ENCODE measurements at regions not wholly inside any gene's neighbourhood (a gene's known extent, or its start where the extent isn't known, plus 50 kb on each side); places are given as distances from the start of the nearest gene placed in this dataset.

DNA sequence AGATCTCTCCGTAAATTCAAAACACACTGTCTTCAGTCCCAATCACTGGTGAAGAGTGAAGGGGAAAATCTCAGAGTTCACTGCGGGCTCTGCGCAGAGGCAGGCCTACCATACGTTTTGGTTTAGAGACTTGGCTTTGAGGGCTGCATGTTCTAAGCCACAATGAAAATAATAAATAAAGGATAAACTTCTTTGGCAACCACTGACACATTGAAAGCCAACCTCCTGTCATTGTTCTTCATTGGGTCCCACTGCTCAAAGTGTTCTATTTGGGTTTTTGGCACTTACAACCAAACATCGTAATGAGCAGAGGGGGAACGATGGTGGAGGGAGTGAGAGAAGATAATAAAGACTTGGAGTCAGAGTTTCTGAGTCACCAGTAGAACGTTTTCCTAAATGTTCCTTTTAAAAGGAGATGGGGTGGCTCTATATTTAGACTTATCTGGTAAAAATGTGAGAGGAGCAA, 472.9 kb downstream of the SOX6 start:
- TF ChIP-seq KAT8 (IDR thresholded peaks at IDR 0.05; ENCODE audit: low read depth), result no peak
- TF ChIP-seq ZC3H4 (CRISPR knock-in tag; IDR thresholded peaks at IDR 0.05; ENCODE audit: borderline replicate concordance), result no peak
- no peak for TF ChIP-seq CREB1 (IDR thresholded peaks at IDR 0.05)
- no peak for TF ChIP-seq CREB1 (CRISPR knock-in tag; IDR thresholded peaks at IDR 0.05)
- TF ChIP-seq BRCA1 (IDR thresholded peaks at IDR 0.05), result no peak
- no peak for TF ChIP-seq BRCA1 (CRISPR knock-in tag; IDR thresholded peaks at IDR 0.05)
- no peak for TF ChIP-seq POLR2AphosphoS2 (IDR thresholded peaks at IDR 0.05; ENCODE audit: low read length)
- TF ChIP-seq, protein P1, sequence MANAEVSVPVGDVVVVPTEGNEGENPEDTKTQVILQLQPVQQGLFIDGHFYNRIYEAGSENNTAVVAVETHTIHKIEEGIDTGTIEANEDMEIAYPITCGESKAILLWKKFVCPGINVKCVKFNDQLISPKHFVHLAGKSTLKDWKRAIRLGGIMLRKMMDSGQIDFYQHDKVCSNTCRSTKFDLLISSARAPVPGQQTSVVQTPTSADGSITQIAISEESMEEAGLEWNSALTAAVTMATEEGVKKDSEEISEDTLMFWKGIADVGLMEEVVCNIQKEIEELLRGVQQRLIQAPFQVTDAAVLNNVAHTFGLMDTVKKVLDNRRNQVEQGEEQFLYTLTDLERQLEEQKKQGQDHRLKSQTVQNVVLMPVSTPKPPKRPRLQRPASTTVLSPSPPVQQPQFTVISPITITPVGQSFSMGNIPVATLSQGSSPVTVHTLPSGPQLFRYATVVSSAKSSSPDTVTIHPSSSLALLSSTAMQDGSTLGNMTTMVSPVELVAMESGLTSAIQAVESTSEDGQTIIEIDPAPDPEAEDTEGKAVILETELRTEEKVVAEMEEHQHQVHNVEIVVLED (CRISPR knock-in tag; IDR thresholded peaks at IDR 0.05), result no peak
- TF ChIP-seq POLR2AphosphoS5 (IDR thresholded peaks at IDR 0.05; ENCODE audit: control insufficient read depth, insufficient read depth, low read depth, low read length), result no peak
- TF ChIP-seq, protein P2, sequence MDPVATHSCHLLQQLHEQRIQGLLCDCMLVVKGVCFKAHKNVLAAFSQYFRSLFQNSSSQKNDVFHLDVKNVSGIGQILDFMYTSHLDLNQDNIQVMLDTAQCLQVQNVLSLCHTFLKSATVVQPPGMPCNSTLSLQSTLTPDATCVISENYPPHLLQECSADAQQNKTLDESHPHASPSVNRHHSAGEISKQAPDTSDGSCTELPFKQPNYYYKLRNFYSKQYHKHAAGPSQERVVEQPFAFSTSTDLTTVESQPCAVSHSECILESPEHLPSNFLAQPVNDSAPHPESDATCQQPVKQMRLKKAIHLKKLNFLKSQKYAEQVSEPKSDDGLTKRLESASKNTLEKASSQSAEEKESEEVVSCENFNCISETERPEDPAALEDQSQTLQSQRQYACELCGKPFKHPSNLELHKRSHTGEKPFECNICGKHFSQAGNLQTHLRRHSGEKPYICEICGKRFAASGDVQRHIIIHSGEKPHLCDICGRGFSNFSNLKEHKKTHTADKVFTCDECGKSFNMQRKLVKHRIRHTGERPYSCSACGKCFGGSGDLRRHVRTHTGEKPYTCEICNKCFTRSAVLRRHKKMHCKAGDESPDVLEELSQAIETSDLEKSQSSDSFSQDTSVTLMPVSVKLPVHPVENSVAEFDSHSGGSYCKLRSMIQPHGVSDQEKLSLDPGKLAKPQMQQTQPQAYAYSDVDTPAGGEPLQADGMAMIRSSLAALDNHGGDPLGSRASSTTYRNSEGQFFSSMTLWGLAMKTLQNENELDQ (CRISPR knock-in tag; IDR thresholded peaks at IDR 0.05; ENCODE audit: borderline replicate concordance), result no peak
- no peak for TF ChIP-seq RUNX1 (IDR thresholded peaks at IDR 0.05; ENCODE audit: low read depth)
- no peak for TF ChIP-seq RBM39 (optimal IDR thresholded peaks at IDR 0.05; ENCODE audit: low read depth, low read length)
- TF ChIP-seq, protein P3, sequence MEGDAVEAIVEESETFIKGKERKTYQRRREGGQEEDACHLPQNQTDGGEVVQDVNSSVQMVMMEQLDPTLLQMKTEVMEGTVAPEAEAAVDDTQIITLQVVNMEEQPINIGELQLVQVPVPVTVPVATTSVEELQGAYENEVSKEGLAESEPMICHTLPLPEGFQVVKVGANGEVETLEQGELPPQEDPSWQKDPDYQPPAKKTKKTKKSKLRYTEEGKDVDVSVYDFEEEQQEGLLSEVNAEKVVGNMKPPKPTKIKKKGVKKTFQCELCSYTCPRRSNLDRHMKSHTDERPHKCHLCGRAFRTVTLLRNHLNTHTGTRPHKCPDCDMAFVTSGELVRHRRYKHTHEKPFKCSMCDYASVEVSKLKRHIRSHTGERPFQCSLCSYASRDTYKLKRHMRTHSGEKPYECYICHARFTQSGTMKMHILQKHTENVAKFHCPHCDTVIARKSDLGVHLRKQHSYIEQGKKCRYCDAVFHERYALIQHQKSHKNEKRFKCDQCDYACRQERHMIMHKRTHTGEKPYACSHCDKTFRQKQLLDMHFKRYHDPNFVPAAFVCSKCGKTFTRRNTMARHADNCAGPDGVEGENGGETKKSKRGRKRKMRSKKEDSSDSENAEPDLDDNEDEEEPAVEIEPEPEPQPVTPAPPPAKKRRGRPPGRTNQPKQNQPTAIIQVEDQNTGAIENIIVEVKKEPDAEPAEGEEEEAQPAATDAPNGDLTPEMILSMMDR (IDR thresholded peaks at IDR 0.05 in 2 of 3, conservative IDR thresholded peaks at IDR 0.05 in 1 of 3; ENCODE audit: insufficient read depth in 2 of 3, low read depth in 1 of 3, low read length in 3 of 3), result no peak
- no peak for TF ChIP-seq FOXA3 (CRISPR knock-in tag; conservative IDR thresholded peaks at IDR 0.05 in 1 of 2, IDR thresholded peaks at IDR 0.05 in 1 of 2)
- TF ChIP-seq POLR2A (conservative IDR thresholded peaks at IDR 0.05), result no peak
- no peak for TF ChIP-seq RFX5 (IDR thresholded peaks at IDR 0.05; ENCODE audit: low read depth, low read length)
